ENCODE measurements at regions not wholly inside any gene's neighbourhood (a gene's known extent, or its start where the extent isn't known, plus 50 kb on each side); places are given as distances from the start of the nearest gene placed in this dataset.
"Not testable (repeated sequence)": the region's sequence is repeated elsewhere in the genome, so short reads cannot be mapped to it uniquely, and the experiment has no call there.

GRCh38 chr21:35311985-35312384 is 262.9 kb upstream of the RUNX1 start:
- DNase-seq (ENCODE audit: low read depth in 4 of 4, low spot score in 3 of 4), result no peak

GRCh38 chr21:35309316-35309715 is 260.2 kb upstream of the RUNX1 start:
- no peak for DNase-seq (ENCODE audit: low read depth in 4 of 4, low spot score in 3 of 4)

GRCh38 chr21:35303085-35303484 is 254.0 kb upstream of the RUNX1 start:
- DNase-seq (ENCODE audit: low read depth in 4 of 4, low spot score in 3 of 4), result no peak

- DNase-seq (ENCODE audit: low read depth in 4 of 4, low spot score in 3 of 4), result no peak
Observed at GRCh38 chr21:35298757-35299156, 249.7 kb upstream of the RUNX1 start.

- DNase-seq (ENCODE audit: low read depth in 4 of 4, low spot score in 3 of 4), result no peak
Observed at GRCh38 chr21:35297665-35298064, 248.6 kb upstream of the RUNX1 start.

- DNase-seq (ENCODE audit: low read depth in 4 of 4, low spot score in 3 of 4), result no peak
Observed at GRCh38 chr21:35294231-35294898, 245.3 kb upstream of the RUNX1 start.

GRCh38 chr21:35291973-35292627 is 243.0 kb upstream of the RUNX1 start:
- no peak for DNase-seq (ENCODE audit: low read depth in 4 of 4, low spot score in 3 of 4)

GRCh38 chr21:35291034-35291433 is 241.9 kb upstream of the RUNX1 start:
- DNase-seq (ENCODE audit: low read depth in 4 of 4, low spot score in 3 of 4), result no peak

GRCh38 chr21:35288238-35288637 is 239.1 kb upstream of the RUNX1 start:
- DNase-seq (ENCODE audit: low read depth in 4 of 4, low spot score in 3 of 4), result no peak

GRCh38 chr21:35284199-35284598 is 235.1 kb upstream of the RUNX1 start:
- no peak for DNase-seq (ENCODE audit: low read depth in 4 of 4, low spot score in 3 of 4)

- no peak for DNase-seq (ENCODE audit: low read depth in 4 of 4, low spot score in 3 of 4)
Observed at GRCh38 chr21:35282944-35283343, 233.8 kb upstream of the RUNX1 start.

GRCh38 chr21:35281956-35282355 is 232.9 kb upstream of the RUNX1 start:
- no peak for DNase-seq (ENCODE audit: low read depth in 4 of 4, low spot score in 3 of 4)

- DNase-seq (ENCODE audit: low read depth in 4 of 4, low spot score in 3 of 4), result no peak
Observed at GRCh38 chr21:35280231-35280630, 231.1 kb upstream of the RUNX1 start.

- no peak for DNase-seq (ENCODE audit: low read depth in 4 of 4, low spot score in 3 of 4)
Observed at GRCh38 chr21:35275776-35276175, 226.7 kb upstream of the RUNX1 start.

- DNase-seq (ENCODE audit: low read depth in 4 of 4, low spot score in 3 of 4), result no peak
Observed at GRCh38 chr21:35274923-35275322, 225.8 kb upstream of the RUNX1 start.

GRCh38 chr21:35274090-35274489 is 225.0 kb upstream of the RUNX1 start:
- DNase-seq (ENCODE audit: low read depth in 4 of 4, low spot score in 3 of 4), result no peak

- no peak for DNase-seq (ENCODE audit: low read depth in 4 of 4, low spot score in 3 of 4)
Observed at GRCh38 chr21:35273333-35273732, 224.2 kb upstream of the RUNX1 start.

GRCh38 chr21:35271344-35272118 is 222.4 kb upstream of the RUNX1 start:
- not testable (repeated sequence) for DNase-seq (ENCODE audit: low read depth in 4 of 4, low spot score in 3 of 4)

- no peak for DNase-seq (ENCODE audit: low read depth in 4 of 4, low spot score in 3 of 4)
Observed at GRCh38 chr21:35268817-35269216, 219.7 kb upstream of the RUNX1 start.

GRCh38 chr21:35268261-35268660 is 219.2 kb upstream of the RUNX1 start:
- DNase-seq (ENCODE audit: low read depth in 4 of 4, low spot score in 3 of 4), result no peak

- no peak for DNase-seq (ENCODE audit: low read depth in 4 of 4, low spot score in 3 of 4)
Observed at GRCh38 chr21:35266546-35266945, 217.4 kb upstream of the RUNX1 start.

All from right renal pelvis (tissue), 4 donors.